ENCODE measurements at regions not wholly inside any gene's neighbourhood (a gene's known extent, or its start where the extent isn't known, plus 50 kb on each side); places are given as distances from the start of the nearest gene placed in this dataset.

GRCh38 chr14:34205799-34206198 lies 254.9 kb upstream of the EGLN3 start:
- DNase-seq, result no peak

GRCh38 chr14:34204774-34205173 lies 253.9 kb upstream of the EGLN3 start:
- no peak for DNase-seq

GRCh38 chr14:34203251-34203722 lies 252.4 kb upstream of the EGLN3 start:
- DNase-seq, result no peak

GRCh38 chr14:34201909-34202637 lies 251.2 kb upstream of the EGLN3 start:
- DNase-seq, result no peak

GRCh38 chr14:34199585-34199984 lies 248.7 kb upstream of the EGLN3 start:
- no peak for DNase-seq

- DNase-seq, result no peak
These were observed 247.2 kb upstream of the EGLN3 start for GRCh38 chr14:34198096-34198495.

- DNase-seq, result no peak
These were observed 245.1 kb upstream of the EGLN3 start for GRCh38 chr14:34195964-34196363.

GRCh38 chr14:34190717-34191116 lies 239.8 kb upstream of the EGLN3 start:
- DNase-seq, result no peak

GRCh38 chr14:34189866-34190265 lies 239.0 kb upstream of the EGLN3 start:
- no peak for DNase-seq

GRCh38 chr14:34187519-34188044 lies 236.7 kb upstream of the EGLN3 start:
- no peak for DNase-seq

- no peak for DNase-seq
These were observed 236.2 kb upstream of the EGLN3 start for GRCh38 chr14:34187061-34187460.

- DNase-seq, result no peak
These were observed 233.3 kb upstream of the EGLN3 start for GRCh38 chr14:34184126-34184525.

- DNase-seq, result no peak
These were observed 232.6 kb upstream of the EGLN3 start for GRCh38 chr14:34183478-34183877.

- DNase-seq, result no peak
These were observed 230.5 kb upstream of the EGLN3 start for GRCh38 chr14:34181338-34181737.

GRCh38 chr14:34180869-34181268 lies 230.0 kb upstream of the EGLN3 start:
- no peak for DNase-seq

DNA sequence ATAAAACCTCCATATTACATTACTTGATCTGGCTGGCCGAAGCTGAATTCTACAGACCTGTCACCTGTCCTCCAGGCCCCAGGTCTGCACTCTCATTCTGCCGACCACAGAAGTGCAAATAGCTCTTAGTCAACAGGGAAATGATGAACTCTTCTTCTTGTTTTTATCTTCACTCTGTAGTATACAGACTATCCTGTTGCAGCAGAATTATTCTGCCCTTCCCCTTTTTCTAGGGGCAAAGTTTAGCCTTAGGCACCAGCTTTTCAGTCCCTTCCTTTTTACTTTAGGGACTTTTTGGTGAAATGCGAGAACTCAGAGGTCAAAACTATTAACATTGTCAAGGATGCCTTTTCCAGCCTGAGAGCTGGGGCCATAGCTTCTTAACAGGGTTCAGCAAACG lies 229.6 kb upstream of the EGLN3 start:
- DNase-seq, result no peak

GRCh38 chr14:34179727-34180126 lies 228.9 kb upstream of the EGLN3 start:
- no peak for DNase-seq

- no peak for DNase-seq
These were observed 226.6 kb upstream of the EGLN3 start for GRCh38 chr14:34177466-34177865.

- DNase-seq, result no peak
These were observed 224.7 kb upstream of the EGLN3 start for GRCh38 chr14:34175574-34175973.

- DNase-seq, result no peak
These were observed 224.1 kb upstream of the EGLN3 start for GRCh38 chr14:34174973-34175372.

- DNase-seq, result no peak
These were observed 223.0 kb upstream of the EGLN3 start for GRCh38 chr14:34173916-34174315.

DNA sequence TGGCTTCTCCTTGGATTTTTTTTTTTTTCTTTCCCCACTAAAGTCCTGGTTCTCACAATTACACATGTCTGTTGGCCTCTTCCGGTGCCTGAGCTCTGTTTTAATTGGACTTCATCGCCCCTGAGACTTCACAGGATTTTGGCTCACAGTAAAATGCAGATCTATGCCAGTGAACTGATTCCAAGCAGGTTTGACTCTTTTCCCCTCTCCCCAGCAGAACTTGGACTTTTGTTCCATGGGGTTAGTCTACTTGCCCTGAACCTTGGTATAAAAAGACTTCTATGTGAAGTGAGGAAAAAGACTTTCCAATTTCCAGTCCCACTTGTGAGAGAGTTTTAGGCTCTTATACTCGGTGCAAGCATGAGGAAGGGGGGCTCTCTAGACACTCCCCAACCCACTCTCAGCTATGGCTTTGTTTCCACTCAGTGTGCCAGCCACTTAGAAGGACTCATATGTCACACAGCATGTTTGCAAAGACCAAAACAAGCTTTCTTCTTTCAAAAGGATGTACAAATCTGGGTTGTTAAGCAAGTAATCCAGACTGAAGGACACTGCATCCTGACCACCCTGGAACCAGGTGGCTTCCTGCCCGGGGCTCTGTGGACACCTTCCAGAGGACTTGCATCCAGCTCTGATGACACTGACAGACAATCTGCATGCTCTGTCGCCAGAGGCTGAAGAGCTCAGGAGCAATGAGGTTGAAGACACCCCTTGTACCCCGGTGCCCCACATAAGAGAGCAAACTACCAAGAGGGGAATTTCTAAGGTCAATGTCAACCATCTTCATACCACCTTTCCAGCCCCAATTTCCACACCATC lies 221.9 kb upstream of the EGLN3 start:
- no peak for DNase-seq

- DNase-seq, result no peak
These were observed 221.2 kb upstream of the EGLN3 start for GRCh38 chr14:34172173-34172451.

DNA sequence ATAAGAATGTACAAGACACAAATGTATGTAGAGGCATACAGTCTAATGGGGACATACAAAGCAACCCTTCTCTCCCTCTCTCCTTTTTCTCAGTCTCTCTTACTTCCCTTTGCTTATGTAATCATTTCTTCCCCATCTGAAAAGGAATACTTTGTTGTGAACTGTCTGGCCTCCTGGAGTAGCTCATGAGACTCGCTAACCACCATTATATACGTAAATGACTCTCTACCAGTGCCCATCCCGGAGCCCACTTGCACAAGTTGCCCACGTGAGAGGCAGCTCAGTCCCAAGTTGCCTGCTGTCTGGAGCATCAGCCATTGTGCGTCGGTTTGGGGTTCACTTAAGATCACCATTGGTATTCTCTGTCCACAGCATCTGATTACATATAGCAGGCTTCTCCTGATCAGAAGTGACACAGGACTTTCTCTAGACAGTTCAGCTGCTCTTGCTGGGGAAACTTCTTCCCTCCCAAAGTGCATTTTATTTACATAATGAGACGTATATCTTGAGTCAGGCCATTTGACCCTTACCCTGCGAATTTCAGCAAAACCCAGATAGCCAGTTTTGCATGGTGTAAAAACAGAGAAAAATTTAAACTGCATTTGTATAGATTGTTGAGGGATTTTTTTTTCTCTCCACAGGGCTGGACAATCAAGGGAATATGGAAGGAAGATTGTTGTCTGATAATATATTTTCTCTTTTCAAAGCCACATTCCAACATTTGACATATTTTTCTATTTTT lies 220.7 kb upstream of the EGLN3 start:
- DNase-seq, result no peak

Data from bone marrow (tissue), 2 donors.